Mesothelial cell of epicardium (in vitro differentiated cells): ENCODE measurements at regions not wholly inside any gene's neighbourhood (a gene's known extent, or its start where the extent isn't known, plus 50 kb on each side); places are given as distances from the start of the nearest gene placed in this dataset.

Source experiments
- DNase-seq, 2 experiments: peaks; one replicate each; pipeline ENCODE4 v3.0.0; 2021; ENCODE audit warnings: low spot score in 2 of 2; ENCODE audit not compliant: unreplicated experiment in 2 of 2
- H3K27ac Mint-ChIP-seq: 2 replicates; pipeline ENCODE4 v1.8.0; 2021; ENCODE audit warnings: mixed read lengths
- H3K27me3 Mint-ChIP-seq: 2 replicates; pipeline ENCODE4 v1.8.0; 2021; ENCODE audit warnings: low read depth, mixed read lengths
- H3K36me3 Mint-ChIP-seq: 2 replicates; pipeline ENCODE4 v1.8.0; 2021; ENCODE audit warnings: mixed read lengths
- H3K4me1 Mint-ChIP-seq: 2 replicates; pipeline ENCODE4 v1.8.0; 2021; ENCODE audit warnings: mixed read lengths
- H3K4me3 Mint-ChIP-seq: 2 replicates; pipeline ENCODE4 v1.8.0; 2021; ENCODE audit warnings: mild to moderate bottlenecking, moderate library complexity, mixed read lengths
- H3K9me3 Mint-ChIP-seq: 2 replicates; pipeline ENCODE4 v1.8.0; 2021; ENCODE audit warnings: mixed read lengths
- TF ChIP-seq, protein P1 (sequence below): fragments of 200-600 bp; sonication (generic); IDR thresholded peaks from one replicate; pipeline ENCODE4 v1.5.0; 2021; ENCODE audit warnings: antibody characterized with exemption; ENCODE audit not compliant: unreplicated experiment

DNA sequence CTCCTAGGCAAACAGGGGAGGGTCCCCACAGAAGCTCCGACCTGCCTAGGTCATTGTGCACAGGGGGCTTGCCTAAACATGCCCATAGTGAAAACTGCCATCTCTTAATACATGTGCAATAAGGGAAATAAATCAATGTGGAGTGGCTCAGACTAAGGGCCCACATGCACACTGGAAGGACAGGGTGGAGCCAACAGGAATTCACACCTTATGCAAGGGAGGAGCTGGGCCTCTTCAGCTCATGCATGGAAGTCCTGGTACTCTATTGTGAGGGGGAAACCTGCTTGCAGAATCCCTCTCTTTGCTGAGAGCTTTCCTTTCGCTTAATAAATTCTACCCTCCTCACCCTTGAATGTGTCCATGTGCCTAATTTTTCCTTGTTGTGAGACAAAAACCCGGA is 815.8 kb downstream of the EFNA5 start:
- Mint-ChIP-seq H3K9me3 (no peaks in the 10 kb centered on the region), H3K27ac (no peak overlapping the region), H3K36me3 (peaks cover 4% of the 10 kb centered on the region), H3K4me3 (no peak overlapping the region), H3K4me1 (peaks cover 15% of the 10 kb centered on the region), H3K27me3 (no peaks in the 10 kb centered on the region)
- no peak for DNase-seq
- TF ChIP-seq, protein P1, sequence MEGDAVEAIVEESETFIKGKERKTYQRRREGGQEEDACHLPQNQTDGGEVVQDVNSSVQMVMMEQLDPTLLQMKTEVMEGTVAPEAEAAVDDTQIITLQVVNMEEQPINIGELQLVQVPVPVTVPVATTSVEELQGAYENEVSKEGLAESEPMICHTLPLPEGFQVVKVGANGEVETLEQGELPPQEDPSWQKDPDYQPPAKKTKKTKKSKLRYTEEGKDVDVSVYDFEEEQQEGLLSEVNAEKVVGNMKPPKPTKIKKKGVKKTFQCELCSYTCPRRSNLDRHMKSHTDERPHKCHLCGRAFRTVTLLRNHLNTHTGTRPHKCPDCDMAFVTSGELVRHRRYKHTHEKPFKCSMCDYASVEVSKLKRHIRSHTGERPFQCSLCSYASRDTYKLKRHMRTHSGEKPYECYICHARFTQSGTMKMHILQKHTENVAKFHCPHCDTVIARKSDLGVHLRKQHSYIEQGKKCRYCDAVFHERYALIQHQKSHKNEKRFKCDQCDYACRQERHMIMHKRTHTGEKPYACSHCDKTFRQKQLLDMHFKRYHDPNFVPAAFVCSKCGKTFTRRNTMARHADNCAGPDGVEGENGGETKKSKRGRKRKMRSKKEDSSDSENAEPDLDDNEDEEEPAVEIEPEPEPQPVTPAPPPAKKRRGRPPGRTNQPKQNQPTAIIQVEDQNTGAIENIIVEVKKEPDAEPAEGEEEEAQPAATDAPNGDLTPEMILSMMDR = no peak

DNA sequence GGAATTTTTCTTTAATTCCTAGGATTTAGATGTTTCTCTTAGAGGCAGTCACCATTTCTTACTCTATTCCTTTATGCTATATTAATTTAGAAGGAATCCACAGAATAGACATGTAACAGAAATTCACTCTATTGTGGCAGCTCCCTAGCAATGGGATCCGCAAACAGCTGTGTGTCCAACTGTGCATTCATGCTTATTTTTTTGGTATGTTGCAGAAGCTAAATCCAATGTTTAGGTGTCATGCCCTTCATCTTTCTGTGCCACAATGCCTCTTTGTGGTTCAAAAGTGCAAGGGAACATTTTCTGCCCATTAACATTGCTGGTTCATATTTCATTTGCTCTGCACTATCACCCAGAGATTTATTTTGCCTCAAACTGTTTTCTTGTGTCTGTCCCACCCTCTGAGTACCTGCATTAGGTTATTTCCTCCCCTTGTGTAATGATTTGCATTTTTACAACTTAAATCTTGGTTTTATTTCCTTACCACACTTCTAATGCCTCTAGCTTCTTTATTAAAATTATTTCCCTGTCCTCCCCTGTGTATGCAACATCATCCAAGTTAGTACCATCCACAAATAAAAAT is 816.5 kb downstream of the EFNA5 start:
- no peak for DNase-seq
- Mint-ChIP-seq H3K36me3 (peaks cover 4% of the 10 kb centered on the region), H3K4me1 (peaks cover 15% of the 10 kb centered on the region), H3K4me3 (no peak overlapping the region), H3K27me3 (no peaks in the 10 kb centered on the region), H3K9me3 (no peaks in the 10 kb centered on the region), H3K27ac (no peak overlapping the region)
- TF ChIP-seq, protein P1 = no peak

DNA sequence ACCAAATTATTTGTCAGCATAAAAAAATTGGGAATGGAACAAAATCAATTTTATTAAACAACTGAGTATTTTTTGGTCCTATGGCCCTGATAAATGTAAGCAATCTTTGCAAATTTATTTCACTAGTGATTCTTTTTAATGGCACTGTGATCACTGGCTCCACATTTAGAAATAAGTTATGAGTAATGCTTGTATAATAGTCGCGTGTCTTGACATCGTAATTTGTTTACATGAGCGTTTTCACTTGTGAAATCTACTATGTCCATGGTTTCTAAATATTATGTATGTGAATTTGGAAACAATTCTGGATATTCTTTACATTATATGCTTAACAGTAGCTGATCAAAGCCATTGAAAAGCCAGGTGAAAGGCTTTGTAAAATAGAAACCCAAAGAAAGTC is 817.5 kb downstream of the EFNA5 start:
- Mint-ChIP-seq H3K9me3 (no peaks in the 10 kb centered on the region), H3K4me1 (peaks cover 15% of the 10 kb centered on the region), H3K36me3 (peaks cover 4% of the 10 kb centered on the region), H3K27ac (no peak overlapping the region), H3K27me3 (no peaks in the 10 kb centered on the region), H3K4me3 (no peak overlapping the region)
- DNase-seq = no peak
- TF ChIP-seq, protein P1 = no peak

DNA sequence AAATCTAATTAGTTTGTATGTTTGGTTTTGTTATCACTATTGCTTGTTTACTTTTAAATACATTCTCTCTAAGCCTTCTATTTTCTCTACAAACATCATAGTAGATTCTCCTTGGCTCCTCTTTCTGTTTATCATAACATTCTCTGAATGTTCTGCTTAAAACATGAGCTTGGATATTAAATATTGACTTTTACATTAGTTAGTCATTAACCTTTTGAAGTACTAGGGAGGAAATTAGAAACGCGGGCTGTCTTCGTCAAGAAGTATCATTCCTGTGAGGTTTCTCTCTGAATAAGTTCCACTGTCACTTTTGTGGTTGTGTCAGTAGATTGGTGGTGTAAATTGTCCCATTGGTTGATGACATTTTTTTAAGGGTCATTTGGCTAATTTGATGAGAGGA is 821.5 kb downstream of the EFNA5 start:
- TF ChIP-seq, protein P1 = no peak
- Mint-ChIP-seq H3K4me3 (no peak overlapping the region), H3K27me3 (no peaks in the 10 kb centered on the region), H3K9me3 (peaks cover under 1% of the 10 kb centered on the region), H3K36me3 (no peaks in the 10 kb centered on the region), H3K4me1 (peaks cover 12% of the 10 kb centered on the region), H3K27ac (no peak overlapping the region)
- no peak for DNase-seq

DNA sequence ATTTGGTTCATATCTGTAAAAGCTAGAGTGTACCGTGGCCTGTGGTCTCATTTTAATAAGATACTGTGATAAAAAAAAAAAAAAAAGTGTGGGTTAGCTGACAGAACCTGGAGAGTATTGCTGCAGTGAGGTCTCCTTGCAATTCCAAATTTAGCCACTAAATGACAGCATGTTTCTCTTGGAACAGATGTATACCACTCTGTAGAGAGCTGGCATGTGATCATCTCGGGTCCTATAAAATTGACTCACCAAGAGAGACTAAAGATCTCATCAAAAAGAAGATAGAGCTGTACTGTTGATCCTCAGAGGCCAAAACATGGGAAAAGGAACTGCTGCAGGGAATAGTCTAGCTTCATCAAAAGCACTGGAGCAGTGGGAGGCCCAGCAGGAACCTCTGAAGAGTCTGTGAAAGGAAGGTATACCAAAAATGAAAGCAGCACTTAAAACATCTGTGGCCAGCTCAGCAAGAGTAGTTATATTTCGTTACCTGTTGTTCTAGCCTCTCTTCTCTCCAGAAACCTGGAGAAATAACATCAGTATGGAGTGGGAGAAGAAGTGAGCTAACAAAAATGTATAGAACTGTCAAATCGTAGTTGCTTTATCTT is 826.8 kb downstream of the EFNA5 start:
- Mint-ChIP-seq H3K4me1 (no peaks in the 10 kb centered on the region), H3K27me3 (no peaks in the 10 kb centered on the region), H3K4me3 (no peak overlapping the region), H3K27ac (no peak overlapping the region), H3K9me3 (peaks cover 44% of the 10 kb centered on the region), H3K36me3 (peaks cover 20% of the 10 kb centered on the region)
- no peak for DNase-seq
- TF ChIP-seq, protein P1 = no peak

DNA sequence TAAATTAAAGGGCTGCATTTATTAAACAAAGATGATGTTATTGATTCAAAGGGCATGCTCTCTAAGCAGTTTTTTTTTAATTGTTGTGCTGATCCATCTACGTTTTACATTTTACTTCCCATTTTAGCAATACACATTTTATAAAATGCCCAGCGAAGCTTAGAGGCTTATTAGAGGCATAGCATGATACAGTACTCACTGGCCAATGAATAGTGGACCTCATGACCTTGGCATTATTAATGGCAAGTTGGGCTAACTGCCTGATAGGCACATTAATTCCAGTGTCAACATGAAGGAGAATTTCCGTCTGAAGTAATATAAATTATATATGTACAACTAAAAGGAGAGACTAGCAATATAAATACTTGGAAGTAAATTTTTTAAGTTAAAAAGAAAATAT is 837.2 kb downstream of the EFNA5 start:
- no peak for DNase-seq
- no peak overlapping the region for H3K4me3 Mint-ChIP-seq
- peaks cover 3% of the 10 kb centered on the region for H3K4me1 Mint-ChIP-seq
- H3K9me3 Mint-ChIP-seq = peaks cover 8% of the 10 kb centered on the region
- H3K27me3 Mint-ChIP-seq = no peaks in the 10 kb centered on the region
- no peak overlapping the region for H3K27ac Mint-ChIP-seq
- TF ChIP-seq, protein P1 = no peak
- no peaks in the 10 kb centered on the region for H3K36me3 Mint-ChIP-seq
